Vagina (tissue), 2 donors: ENCODE measurements at regions not wholly inside any gene's neighbourhood (a gene's known extent, or its start where the extent isn't known, plus 50 kb on each side); places are given as distances from the start of the nearest gene placed in this dataset.
"Not testable (repeated sequence)": the region's sequence is repeated elsewhere in the genome, so short reads cannot be mapped to it uniquely, and the experiment has no call there.

Experiments used
- DNase-seq, 2 donors: peaks; one replicate each; pipeline ENCODE4 v3.0.0-alpha.2; 2017; ENCODE audit errors: extremely low spot score in 2 of 2
- H3K27ac ChIP-seq: fragments of 200-600 bp; sonication (generic); one replicate; pipeline ENCODE4 v1.5.1; 2019
- H3K27me3 ChIP-seq: fragments of 200-600 bp; sonication (generic); one replicate; pipeline ENCODE4 v1.5.1; 2019
- H3K36me3 ChIP-seq, 2 donors: fragments of 200-600 bp; sonication (generic); one replicate each; pipeline ENCODE4 v1.5.1; 2017 to 2019
- H3K4me1 ChIP-seq: fragments of 200-600 bp; sonication (generic); one replicate; pipeline ENCODE4 v1.5.1; 2019
- H3K4me3 ChIP-seq, 2 donors: fragments of 200-600 bp; sonication (generic); 1 replicate in 1 of 2; 2 replicates in 1 of 2; pipeline ENCODE4 v1.5.1; 2016 to 2019
- H3K9me3 ChIP-seq: fragments of 200-600 bp; sonication (generic); one replicate; pipeline ENCODE4 v1.5.1; 2019
- CTCF ChIP-seq, 3 experiments: fragments of 450-650 bp in 2 of 3; fragments of 200-600 bp in 1 of 3; sonication (generic) in 1 of 3; IDR thresholded peaks; one replicate each; pipeline ENCODE4 v1.5.1; 2017 to 2019; ENCODE audit warnings: antibody characterized with exemption in 3 of 3, mild to moderate bottlenecking in 2 of 3, moderate library complexity in 2 of 3
- POLR2A ChIP-seq, 2 donors: fragments of 450-650 bp; IDR thresholded peaks; one replicate each; pipeline ENCODE4 v1.6.1; 2017; ENCODE audit warnings: antibody characterized with exemption in 2 of 2, mild to moderate bottlenecking in 2 of 2, moderate library complexity in 2 of 2
- POLR2AphosphoS5 ChIP-seq, 2 donors: sonication (generic); formaldehyde crosslinking; IDR thresholded peaks; one replicate each; pipeline ENCODE4 v1.9.0; 2017; ENCODE audit warnings: antibody characterized with exemption in 2 of 2, mild to moderate bottlenecking in 2 of 2, low read depth in 1 of 2; ENCODE audit not compliant: insufficient read depth in 1 of 2
- intact Hi-C: fragments of 100-400 bp; cut with DNase I; formaldehyde crosslinking; loops from one replicate; pipeline ENCODE4 v1.15.1; 2023

GRCh38 chr18:11357678-11358077, 208.3 kb upstream of the PIEZO2 start:
- no peak overlapping the region for H3K27ac ChIP-seq
- intact Hi-C loops: no loop called here
- no peaks in the 10 kb centered on the region for H3K27me3 ChIP-seq
- no peaks in the 10 kb centered on the region for H3K9me3 ChIP-seq
- H3K4me3 ChIP-seq: no peak overlapping the region
- TF ChIP-seq POLR2A (IDR thresholded peaks at IDR 0.05) (no peak), CTCF (IDR thresholded peaks at IDR 0.05) (no peak), POLR2AphosphoS5 (IDR thresholded peaks at IDR 0.05; ENCODE audit: insufficient read depth in 1 of 2, low read depth in 1 of 2) (no peak)
- no peak for DNase-seq
- H3K4me1 ChIP-seq: no peaks in the 10 kb centered on the region
- H3K36me3 ChIP-seq: no peaks in the 10 kb centered on the region

- H3K27me3 ChIP-seq, H3K27ac ChIP-seq, DNase-seq, H3K9me3 ChIP-seq, intact Hi-C loops, H3K4me3 ChIP-seq, H3K36me3 ChIP-seq, H3K4me1 ChIP-seq: not testable (repeated sequence)
Observed at GRCh38 chr18:11344576-11344975, 195.2 kb upstream of the PIEZO2 start.

- intact Hi-C loops: no loop called here
- H3K9me3 ChIP-seq: no peaks in the 10 kb centered on the region
- no peaks in the 10 kb centered on the region for H3K27me3 ChIP-seq
- no peak for DNase-seq
- no peak overlapping the region for H3K27ac ChIP-seq
- H3K4me1 ChIP-seq: no peaks in the 10 kb centered on the region
- no peak overlapping the region for H3K4me3 ChIP-seq
- H3K36me3 ChIP-seq: no peaks in the 10 kb centered on the region
- TF ChIP-seq CTCF (IDR thresholded peaks at IDR 0.05) (no peak), POLR2A (IDR thresholded peaks at IDR 0.05) (no peak), POLR2AphosphoS5 (IDR thresholded peaks at IDR 0.05; ENCODE audit: insufficient read depth in 1 of 2, low read depth in 1 of 2) (no peak)
Observed at GRCh38 chr18:11343096-11343495, 193.7 kb upstream of the PIEZO2 start.

GRCh38 chr18:11342115-11342514, 192.7 kb upstream of the PIEZO2 start:
- H3K4me3 ChIP-seq, DNase-seq, H3K36me3 ChIP-seq, H3K27ac ChIP-seq, H3K27me3 ChIP-seq, H3K9me3 ChIP-seq, H3K4me1 ChIP-seq, intact Hi-C loops: not testable (repeated sequence)

- no peak for TF ChIP-seq POLR2A (IDR thresholded peaks at IDR 0.05)
- no peak for TF ChIP-seq CTCF (IDR thresholded peaks at IDR 0.05)
- no peak for TF ChIP-seq POLR2AphosphoS5 (IDR thresholded peaks at IDR 0.05; ENCODE audit: insufficient read depth in 1 of 2, low read depth in 1 of 2)
- no peaks in the 10 kb centered on the region for H3K9me3 ChIP-seq
- DNase-seq: no peak
- intact Hi-C loops: no loop called here
- no peaks in the 10 kb centered on the region for H3K27me3 ChIP-seq
- H3K4me1 ChIP-seq: no peaks in the 10 kb centered on the region
- H3K4me3 ChIP-seq: no peak overlapping the region
- no peak overlapping the region for H3K27ac ChIP-seq
- H3K36me3 ChIP-seq: no peaks in the 10 kb centered on the region
Observed at GRCh38 chr18:11339188-11339775, 189.9 kb upstream of the PIEZO2 start.

GRCh38 chr18:11336241-11336640, 186.9 kb upstream of the PIEZO2 start:
- H3K4me3 ChIP-seq: no peak overlapping the region
- no peak for DNase-seq
- no peaks in the 10 kb centered on the region for H3K36me3 ChIP-seq
- no peak overlapping the region for H3K27ac ChIP-seq
- intact Hi-C loops: no loop called here
- no peaks in the 10 kb centered on the region for H3K27me3 ChIP-seq
- no peak for TF ChIP-seq POLR2AphosphoS5 (IDR thresholded peaks at IDR 0.05; ENCODE audit: insufficient read depth in 1 of 2, low read depth in 1 of 2)
- no peak for TF ChIP-seq POLR2A (IDR thresholded peaks at IDR 0.05)
- TF ChIP-seq CTCF (IDR thresholded peaks at IDR 0.05): no peak
- no peaks in the 10 kb centered on the region for H3K9me3 ChIP-seq
- no peaks in the 10 kb centered on the region for H3K4me1 ChIP-seq
